ENCODE measurements at regions not wholly inside any gene's neighbourhood (a gene's known extent, or its start where the extent isn't known, plus 50 kb on each side); places are given as distances from the start of the nearest gene placed in this dataset.
"Not testable (repeated sequence)": the region's sequence is repeated elsewhere in the genome, so short reads cannot be mapped to it uniquely, and the experiment has no call there.

DNA sequence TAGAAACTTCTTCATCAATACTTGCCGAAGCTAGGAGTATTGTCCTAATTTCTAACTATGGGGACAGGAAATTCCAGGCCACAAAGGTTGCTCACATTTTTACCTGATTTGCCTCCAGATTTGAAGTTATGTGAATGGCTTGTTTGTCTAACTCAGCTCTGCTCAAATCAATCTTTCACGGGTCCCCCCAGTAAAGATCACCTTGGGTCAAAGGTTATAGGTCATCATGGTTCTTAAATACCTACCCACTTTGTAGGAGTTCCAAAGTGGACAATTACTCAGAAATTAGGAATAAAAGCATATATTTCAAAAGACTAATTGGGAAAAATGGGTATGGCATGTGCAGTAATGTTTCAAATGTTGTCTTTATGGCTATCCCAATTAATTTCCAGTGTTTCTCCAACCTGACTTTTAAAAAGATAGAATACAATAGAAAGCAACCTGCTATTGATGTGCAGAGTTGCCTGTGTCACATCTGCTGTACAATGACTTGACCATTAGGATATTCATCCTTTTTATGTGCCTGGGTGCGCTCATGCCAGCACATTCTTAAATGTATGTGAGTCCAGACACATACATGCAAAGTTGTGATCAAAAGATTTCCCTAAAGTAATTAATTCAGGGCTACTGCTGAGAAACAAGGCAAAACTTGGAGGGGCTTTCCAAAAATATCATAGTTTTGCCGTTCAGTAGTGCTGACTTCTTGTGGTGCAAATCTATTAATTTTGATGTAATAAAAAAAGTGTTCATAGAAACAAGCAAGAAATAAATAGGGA, 126.1 kb downstream of the MYCN start:
- no peak overlapping the region for H3K4me3 ChIP-seq (ENCODE audit: low read depth, low read length)
- TF ChIP-seq, protein P1, sequence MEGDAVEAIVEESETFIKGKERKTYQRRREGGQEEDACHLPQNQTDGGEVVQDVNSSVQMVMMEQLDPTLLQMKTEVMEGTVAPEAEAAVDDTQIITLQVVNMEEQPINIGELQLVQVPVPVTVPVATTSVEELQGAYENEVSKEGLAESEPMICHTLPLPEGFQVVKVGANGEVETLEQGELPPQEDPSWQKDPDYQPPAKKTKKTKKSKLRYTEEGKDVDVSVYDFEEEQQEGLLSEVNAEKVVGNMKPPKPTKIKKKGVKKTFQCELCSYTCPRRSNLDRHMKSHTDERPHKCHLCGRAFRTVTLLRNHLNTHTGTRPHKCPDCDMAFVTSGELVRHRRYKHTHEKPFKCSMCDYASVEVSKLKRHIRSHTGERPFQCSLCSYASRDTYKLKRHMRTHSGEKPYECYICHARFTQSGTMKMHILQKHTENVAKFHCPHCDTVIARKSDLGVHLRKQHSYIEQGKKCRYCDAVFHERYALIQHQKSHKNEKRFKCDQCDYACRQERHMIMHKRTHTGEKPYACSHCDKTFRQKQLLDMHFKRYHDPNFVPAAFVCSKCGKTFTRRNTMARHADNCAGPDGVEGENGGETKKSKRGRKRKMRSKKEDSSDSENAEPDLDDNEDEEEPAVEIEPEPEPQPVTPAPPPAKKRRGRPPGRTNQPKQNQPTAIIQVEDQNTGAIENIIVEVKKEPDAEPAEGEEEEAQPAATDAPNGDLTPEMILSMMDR (IDR thresholded peaks at IDR 0.05; ENCODE audit: insufficient read depth, low read depth, low read length): no peak
- DNase-seq (ENCODE audit: low read depth): no peak

DNA sequence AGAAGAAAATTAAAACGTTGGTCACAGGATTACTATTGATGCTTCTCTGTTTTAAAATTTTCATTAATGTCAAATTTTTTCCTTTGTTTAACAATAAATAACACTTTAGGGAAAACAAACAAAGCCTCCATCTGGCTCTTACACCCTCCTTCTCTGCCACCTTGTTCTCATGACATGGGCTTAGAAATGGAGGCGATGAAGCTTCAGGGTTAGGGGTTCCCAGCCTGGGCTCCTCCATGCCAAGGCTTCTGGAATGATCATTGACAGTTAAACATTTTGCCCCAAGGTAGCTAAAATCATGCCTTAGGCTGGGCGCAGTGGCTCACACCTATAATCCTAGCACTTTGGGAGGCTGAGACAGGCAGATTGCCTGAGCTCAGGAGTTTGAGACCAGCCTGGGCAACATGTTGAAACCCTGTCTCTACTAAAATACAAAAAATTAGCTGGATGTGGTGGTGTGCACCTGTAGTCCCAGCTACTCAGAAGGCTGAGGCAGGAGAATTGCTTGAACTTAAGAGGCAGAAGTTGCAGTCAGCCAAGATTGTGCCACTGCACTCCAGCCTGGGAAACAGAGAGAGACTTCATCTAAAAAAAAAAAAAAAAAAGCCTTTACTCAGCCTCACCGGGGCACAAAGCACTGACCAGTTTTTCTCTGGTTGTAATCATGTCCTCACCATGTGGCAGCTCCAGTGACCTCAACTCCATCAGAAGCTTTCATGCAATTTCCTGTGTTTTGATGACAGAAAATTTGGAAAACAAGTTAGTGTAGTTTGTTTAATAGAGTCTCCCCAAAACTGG, 125.1 kb downstream of the MYCN start:
- not testable (repeated sequence) for DNase-seq (ENCODE audit: low read depth)

DNA sequence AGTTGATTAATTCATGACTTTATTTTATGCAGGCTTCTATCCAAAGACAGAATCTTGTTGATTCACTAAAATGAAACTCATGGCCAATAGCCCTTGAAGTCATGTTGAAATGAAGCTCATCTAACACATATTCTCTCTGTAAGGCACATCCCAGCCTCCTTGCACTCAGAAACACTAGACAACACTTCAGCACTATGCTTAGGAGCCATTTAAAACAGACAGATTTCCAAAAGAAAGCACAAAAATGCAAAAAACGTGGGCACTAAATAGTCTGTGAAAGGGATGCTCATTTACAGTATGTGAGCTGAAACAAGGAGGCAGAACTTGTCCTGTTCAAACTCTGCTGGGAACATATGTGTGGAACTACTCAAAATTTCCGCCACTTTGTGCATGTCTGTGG, 124.4 kb downstream of the MYCN start:
- no peak overlapping the region for H3K4me3 ChIP-seq (ENCODE audit: low read depth, low read length)
- DNase-seq (ENCODE audit: low read depth): no peak
- TF ChIP-seq, protein P1 (IDR thresholded peaks at IDR 0.05; ENCODE audit: insufficient read depth, low read depth, low read length): no peak

More for the DNA sequence above, 125.1 kb downstream of the MYCN start:
- not testable (repeated sequence) for H3K4me3 ChIP-seq (ENCODE audit: low read depth, low read length)

DNA sequence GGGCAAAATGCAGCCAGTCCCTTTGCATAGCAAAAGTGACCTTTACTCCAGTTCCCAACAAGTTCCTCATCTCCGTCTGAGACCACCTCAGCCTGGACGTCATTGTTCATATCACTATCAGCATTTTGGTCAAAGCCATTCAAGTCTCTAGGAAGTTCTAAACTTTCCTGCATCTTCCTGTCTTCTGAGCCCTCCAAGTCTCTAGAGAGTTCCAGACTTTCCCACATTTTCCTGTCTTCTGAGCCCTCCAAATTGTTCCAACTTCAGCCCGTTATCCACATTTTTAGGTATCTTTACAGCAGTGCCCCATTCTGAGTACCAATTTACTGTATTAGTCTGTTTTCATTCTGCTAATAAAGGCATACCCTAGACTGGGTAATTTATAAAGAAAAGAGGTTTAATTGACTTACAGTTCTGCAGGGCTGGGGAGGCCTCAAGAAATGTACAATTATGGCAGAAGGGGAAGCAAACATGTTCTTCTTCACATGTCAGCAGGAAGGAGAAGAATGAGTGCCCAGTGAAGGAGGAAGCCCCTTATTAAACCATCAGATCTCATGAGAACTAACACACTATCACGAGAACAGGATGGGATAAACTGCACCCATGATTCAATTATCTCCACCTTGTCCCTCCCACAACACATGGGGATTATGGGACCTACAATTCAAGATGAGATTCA, 123.7 kb downstream of the MYCN start:
- H3K4me3 ChIP-seq (ENCODE audit: low read depth, low read length): no peak overlapping the region
- TF ChIP-seq, protein P1 (IDR thresholded peaks at IDR 0.05; ENCODE audit: insufficient read depth, low read depth, low read length): no peak
- no peak for DNase-seq (ENCODE audit: low read depth)

DNA sequence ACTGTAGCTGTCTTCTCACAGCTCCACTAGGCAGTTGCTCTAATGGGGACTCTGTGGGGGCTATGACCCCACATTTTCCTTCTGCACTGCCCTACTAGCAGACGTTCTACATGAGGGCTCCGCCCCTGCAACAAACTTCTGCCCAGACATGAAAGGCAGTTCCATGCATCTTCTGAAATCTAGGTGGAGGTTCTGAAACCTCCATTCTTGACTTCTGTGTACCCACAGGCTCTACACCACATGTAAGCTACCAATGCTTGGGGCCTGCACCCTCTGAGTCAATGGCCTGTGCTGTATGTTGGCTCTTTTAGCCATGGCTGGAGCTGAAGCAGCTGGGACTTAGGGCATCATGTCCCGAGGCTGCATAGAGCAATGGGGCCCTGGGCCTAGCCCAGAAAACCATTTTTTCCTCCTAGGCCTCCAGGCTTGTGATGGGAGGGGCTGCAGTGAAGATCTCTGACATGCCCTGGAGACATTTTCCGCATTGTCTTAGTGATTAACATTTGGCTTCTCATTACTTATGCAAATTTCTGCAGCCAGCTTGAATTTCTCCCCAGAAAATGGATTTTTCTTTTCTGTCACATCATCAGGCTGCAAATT, 123.0 kb downstream of the MYCN start:
- TF ChIP-seq, protein P1 (IDR thresholded peaks at IDR 0.05; ENCODE audit: insufficient read depth, low read depth, low read length): no peak
- no peak for DNase-seq (ENCODE audit: low read depth)
- H3K4me3 ChIP-seq (ENCODE audit: low read depth, low read length): no peak overlapping the region

DNA sequence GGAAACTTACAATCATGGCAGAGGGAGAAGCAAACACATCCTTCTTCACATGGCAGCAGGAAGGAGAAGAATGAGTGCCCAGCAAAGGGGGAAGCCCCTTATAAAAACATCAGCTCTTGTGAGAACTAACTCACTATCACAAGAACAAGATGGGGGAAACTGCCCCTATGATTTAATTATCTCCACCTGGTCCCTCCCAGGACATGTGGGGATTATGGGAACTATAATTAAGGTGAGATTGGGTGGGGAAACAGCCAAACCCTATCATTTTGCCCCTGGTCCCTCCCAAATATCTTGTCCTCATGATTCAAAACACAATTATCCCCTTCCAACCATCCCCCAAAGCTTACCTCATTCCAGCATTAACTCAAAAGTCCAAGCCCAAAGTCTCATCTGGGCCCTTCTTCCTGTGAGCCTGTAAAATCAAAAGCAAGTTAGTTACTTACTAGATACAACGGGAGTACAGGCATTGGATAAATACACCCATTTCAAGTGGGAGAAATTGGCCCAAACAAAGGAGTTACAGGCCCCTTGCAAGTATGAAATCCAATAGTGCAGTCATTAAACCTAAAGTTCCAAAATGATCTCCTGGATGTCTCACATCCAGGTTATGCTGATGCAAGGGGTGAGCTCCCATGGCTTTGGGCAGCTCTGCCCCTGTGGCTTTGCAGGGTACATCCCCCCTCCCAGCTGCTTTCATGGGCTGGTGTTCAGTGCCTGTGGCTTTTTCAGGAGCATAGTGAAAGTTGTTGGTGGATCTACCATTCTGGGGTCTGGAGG, 122.3 kb downstream of the MYCN start:
- no peak overlapping the region for H3K4me3 ChIP-seq (ENCODE audit: low read depth, low read length)
- TF ChIP-seq, protein P1 (IDR thresholded peaks at IDR 0.05; ENCODE audit: insufficient read depth, low read depth, low read length): no peak
- DNase-seq (ENCODE audit: low read depth): no peak
